ENCODE measurements at regions not wholly inside any gene's neighbourhood (a gene's known extent, or its start where the extent isn't known, plus 50 kb on each side); places are given as distances from the start of the nearest gene placed in this dataset.

DNA sequence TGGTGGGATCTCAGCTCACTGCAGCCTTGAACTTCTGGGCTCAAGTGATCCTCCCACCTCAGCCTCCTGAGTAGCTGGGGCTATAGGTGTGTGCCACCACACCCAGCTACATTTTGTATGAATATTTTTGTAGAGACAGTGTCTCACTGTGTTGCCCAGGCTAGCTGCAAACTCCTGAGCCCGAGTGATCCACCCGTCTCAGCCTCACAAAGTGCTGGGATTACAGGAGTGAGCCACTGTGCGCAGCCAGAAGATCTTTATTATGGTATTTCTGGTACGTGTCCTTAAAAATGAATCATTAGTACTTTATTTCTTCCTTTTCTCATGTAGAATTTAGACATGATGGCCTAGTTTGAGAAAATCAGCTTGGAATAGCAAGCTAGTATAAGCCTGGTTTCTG lies 153.3 kb downstream of the BCHE start:
- no peaks in the 10 kb centered on the region for H3K27me3 ChIP-seq
- no peaks in the 10 kb centered on the region for H3K36me3 ChIP-seq
- TF ChIP-seq EP300 (IDR thresholded peaks at IDR 0.05) (no peak), POLR2AphosphoS5 (IDR thresholded peaks at IDR 0.05) (no peak), POLR2A (IDR thresholded peaks at IDR 0.05) (no peak)
- TF ChIP-seq, protein P1, sequence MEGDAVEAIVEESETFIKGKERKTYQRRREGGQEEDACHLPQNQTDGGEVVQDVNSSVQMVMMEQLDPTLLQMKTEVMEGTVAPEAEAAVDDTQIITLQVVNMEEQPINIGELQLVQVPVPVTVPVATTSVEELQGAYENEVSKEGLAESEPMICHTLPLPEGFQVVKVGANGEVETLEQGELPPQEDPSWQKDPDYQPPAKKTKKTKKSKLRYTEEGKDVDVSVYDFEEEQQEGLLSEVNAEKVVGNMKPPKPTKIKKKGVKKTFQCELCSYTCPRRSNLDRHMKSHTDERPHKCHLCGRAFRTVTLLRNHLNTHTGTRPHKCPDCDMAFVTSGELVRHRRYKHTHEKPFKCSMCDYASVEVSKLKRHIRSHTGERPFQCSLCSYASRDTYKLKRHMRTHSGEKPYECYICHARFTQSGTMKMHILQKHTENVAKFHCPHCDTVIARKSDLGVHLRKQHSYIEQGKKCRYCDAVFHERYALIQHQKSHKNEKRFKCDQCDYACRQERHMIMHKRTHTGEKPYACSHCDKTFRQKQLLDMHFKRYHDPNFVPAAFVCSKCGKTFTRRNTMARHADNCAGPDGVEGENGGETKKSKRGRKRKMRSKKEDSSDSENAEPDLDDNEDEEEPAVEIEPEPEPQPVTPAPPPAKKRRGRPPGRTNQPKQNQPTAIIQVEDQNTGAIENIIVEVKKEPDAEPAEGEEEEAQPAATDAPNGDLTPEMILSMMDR (IDR thresholded peaks at IDR 0.05), result no peak
- DNase-seq (ENCODE audit: low spot score in 2 of 2), result no peak
- no peaks in the 10 kb centered on the region for H3K4me1 ChIP-seq
- no peak overlapping the region for H3K27ac ChIP-seq
- no peak overlapping the region for H3K4me3 ChIP-seq
- H3K9me3 ChIP-seq, result no peaks in the 10 kb centered on the region
- WGBS, result 87% methylated on average over 4 of the region's 4 CpGs

DNA sequence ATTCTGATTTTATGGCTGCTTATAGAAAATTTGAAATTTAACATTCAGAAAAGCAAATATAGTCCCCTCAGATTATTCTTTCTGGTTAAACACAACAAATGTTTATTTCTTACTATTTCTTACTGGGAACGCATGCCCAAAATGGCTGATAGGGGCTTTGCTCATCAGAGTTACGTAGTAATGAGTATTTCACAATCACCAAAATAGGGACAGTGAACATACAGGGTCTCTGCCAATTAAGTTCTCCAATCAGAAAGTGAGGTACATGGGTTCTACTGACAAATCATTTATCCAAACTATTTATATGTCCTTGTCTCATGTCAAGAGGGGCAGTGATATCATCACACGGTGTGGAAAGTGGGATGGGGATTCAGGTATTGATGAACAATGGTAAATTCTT lies 154.5 kb downstream of the BCHE start:
- Histone ChIP-seq H3K36me3 (no peaks in the 10 kb centered on the region), H3K27me3 (no peaks in the 10 kb centered on the region), H3K9me3 (no peaks in the 10 kb centered on the region), H3K4me3 (no peak overlapping the region), H3K4me1 (no peaks in the 10 kb centered on the region), H3K27ac (no peak overlapping the region)
- 89% methylated on average over 3 of the region's 3 CpGs for WGBS
- TF ChIP-seq EP300 (IDR thresholded peaks at IDR 0.05), result no peak
- no peak for TF ChIP-seq POLR2A (IDR thresholded peaks at IDR 0.05)
- TF ChIP-seq, protein P1 (IDR thresholded peaks at IDR 0.05), result no peak
- no peak for TF ChIP-seq POLR2AphosphoS5 (IDR thresholded peaks at IDR 0.05)
- no peak for DNase-seq (ENCODE audit: low spot score in 2 of 2)

DNA sequence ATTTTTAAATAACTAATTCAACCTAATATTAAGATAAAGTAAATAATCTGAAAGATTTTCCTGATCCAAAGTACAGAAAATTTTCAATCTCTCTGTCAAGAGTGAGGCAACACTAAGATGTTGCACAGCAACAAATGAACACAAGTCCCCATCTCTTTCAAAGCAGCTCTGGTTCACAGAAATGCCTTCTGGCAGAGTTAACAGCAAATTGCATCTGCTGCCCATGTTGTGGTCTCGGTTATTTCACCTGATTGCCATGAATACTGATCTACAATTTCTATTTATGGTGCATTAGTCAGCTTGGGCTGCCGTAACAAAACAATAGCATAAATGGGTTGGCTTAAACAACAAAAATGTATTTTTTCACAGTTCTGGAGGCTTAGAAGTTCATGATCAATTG lies 167.3 kb downstream of the BCHE start:
- WGBS, result 53% methylated on average over 2 of the region's 2 CpGs
- TF ChIP-seq, protein P1 (IDR thresholded peaks at IDR 0.05), result no peak
- TF ChIP-seq EP300 (IDR thresholded peaks at IDR 0.05) (no peak), POLR2A (IDR thresholded peaks at IDR 0.05) (no peak), POLR2AphosphoS5 (IDR thresholded peaks at IDR 0.05) (no peak)
- Histone ChIP-seq H3K27me3 (no peaks in the 10 kb centered on the region), H3K27ac (no peak overlapping the region), H3K4me1 (no peaks in the 10 kb centered on the region), H3K4me3 (no peak overlapping the region), H3K9me3 (peaks cover 6% of the 10 kb centered on the region), H3K36me3 (no peaks in the 10 kb centered on the region)
- DNase-seq (ENCODE audit: low spot score in 2 of 2), result no peak

DNA sequence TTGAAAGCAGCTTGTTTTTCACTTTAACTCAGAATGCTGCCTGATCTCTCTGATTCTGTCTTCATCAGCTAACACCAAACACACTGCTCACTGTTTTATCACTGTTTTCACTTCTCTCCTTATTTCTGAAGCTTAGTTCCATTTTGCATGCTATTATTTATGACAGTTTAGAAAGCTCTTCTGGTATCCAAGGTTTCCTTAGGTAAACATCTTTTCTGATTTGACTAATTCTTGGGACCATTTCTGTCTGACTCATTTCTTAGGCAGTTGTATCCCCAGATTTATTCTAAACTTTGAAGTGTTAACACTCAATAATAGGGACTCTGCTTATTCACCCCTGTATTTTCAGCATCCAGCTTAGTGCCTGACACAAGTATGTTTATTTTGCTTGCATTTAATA lies 167.7 kb downstream of the BCHE start:
- Histone ChIP-seq H3K36me3 (no peaks in the 10 kb centered on the region), H3K4me1 (no peaks in the 10 kb centered on the region), H3K27ac (no peak overlapping the region), H3K9me3 (peaks cover 5% of the 10 kb centered on the region), H3K27me3 (no peaks in the 10 kb centered on the region), H3K4me3 (no peak overlapping the region)
- no peak for DNase-seq (ENCODE audit: low spot score in 2 of 2)
- TF ChIP-seq, protein P1 (IDR thresholded peaks at IDR 0.05), result no peak
- TF ChIP-seq POLR2AphosphoS5 (IDR thresholded peaks at IDR 0.05) (no peak), POLR2A (IDR thresholded peaks at IDR 0.05) (no peak), EP300 (IDR thresholded peaks at IDR 0.05) (no peak)

DNA sequence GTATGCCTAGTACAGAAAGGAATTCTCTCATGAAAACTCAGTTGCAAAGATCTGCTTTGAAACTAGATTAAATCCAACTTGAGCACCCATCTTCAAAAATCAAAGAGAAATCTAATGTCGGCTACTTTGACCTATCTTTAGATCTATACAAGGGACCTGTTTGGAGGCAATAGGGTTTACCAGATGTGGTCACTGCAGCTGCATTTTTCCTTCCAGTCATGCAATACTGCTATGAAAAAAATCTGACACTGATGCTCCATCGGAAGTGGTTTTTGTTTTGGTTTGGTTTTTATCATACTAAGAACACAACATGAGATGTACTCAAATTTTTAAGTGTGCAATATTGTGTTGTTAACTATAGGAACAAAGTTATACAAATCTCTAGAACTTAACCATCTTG lies 169.5 kb downstream of the BCHE start:
- H3K27me3 ChIP-seq, result no peaks in the 10 kb centered on the region
- no peaks in the 10 kb centered on the region for H3K4me1 ChIP-seq
- TF ChIP-seq POLR2AphosphoS5 (IDR thresholded peaks at IDR 0.05) (no peak), EP300 (IDR thresholded peaks at IDR 0.05) (no peak), POLR2A (IDR thresholded peaks at IDR 0.05) (no peak)
- TF ChIP-seq, protein P1 (IDR thresholded peaks at IDR 0.05), result no peak
- DNase-seq (ENCODE audit: low spot score in 2 of 2), result no peak
- WGBS, result 94% methylated on average over 2 of the region's 2 CpGs
- H3K4me3 ChIP-seq, result no peak overlapping the region
- no peaks in the 10 kb centered on the region for H3K9me3 ChIP-seq
- no peak overlapping the region for H3K27ac ChIP-seq
- no peaks in the 10 kb centered on the region for H3K36me3 ChIP-seq

Data from suprapubic skin (tissue), 4 donors.